Thymus (tissue), 11 donors: ENCODE measurements at regions not wholly inside any gene's neighbourhood (a gene's known extent, or its start where the extent isn't known, plus 50 kb on each side); places are given as distances from the start of the nearest gene placed in this dataset.

ENCODE experiments used
- DNase-seq, 9 donors: peaks; one replicate each; pipeline ENCODE4 v3.0.0-alpha.2; 2013; ENCODE audit warnings: low spot score in 9 of 9, low read depth in 6 of 9, missing footprints in 1 of 9
- H3K27ac ChIP-seq, 2 donors: one replicate each; pipeline ENCODE4 v1.5.1; 2013; ENCODE audit warnings: control low read depth in 1 of 2, low read depth in 1 of 2, low read length in 1 of 2, mild to moderate bottlenecking in 1 of 2, moderate library complexity in 1 of 2
- H3K27me3 ChIP-seq, 2 donors: one replicate each; pipeline ENCODE4 v1.5.1; 2013; ENCODE audit warnings: low read length in 1 of 2; ENCODE audit not compliant: control insufficient read depth in 2 of 2, insufficient read depth in 1 of 2
- H3K36me3 ChIP-seq, 2 donors: one replicate each; pipeline ENCODE4 v1.5.1; 2013; ENCODE audit warnings: low read length in 1 of 2, mild to moderate bottlenecking in 1 of 2, moderate library complexity in 1 of 2; ENCODE audit not compliant: control insufficient read depth in 2 of 2, insufficient read depth in 2 of 2
- H3K4me1 ChIP-seq, 2 donors: one replicate each; pipeline ENCODE4 v1.5.1; 2013; ENCODE audit warnings: low read length in 2 of 2; ENCODE audit not compliant: control insufficient read depth in 2 of 2, insufficient read depth in 2 of 2
- H3K4me3 ChIP-seq, 2 donors: one replicate each; pipeline ENCODE4 v1.5.1; 2013; ENCODE audit warnings: low read length in 2 of 2, control low read depth in 1 of 2, mild to moderate bottlenecking in 1 of 2
- H3K9me3 ChIP-seq, 2 donors: one replicate each; pipeline ENCODE4 v1.5.1; 2013; ENCODE audit warnings: low read length in 1 of 2, mild to moderate bottlenecking in 1 of 2; ENCODE audit not compliant: control insufficient read depth in 2 of 2, insufficient read depth in 1 of 2
- WGBS: extraction: QIAGEN DNeasy Blood & Tissue Kit; methylation state at CpG from one replicate; pipeline ENCODE4 v1.1.7; 2013; 5-methylcytosine and 5-hydroxymethylcytosine counted together
- donor health status: healthy.

- 76% methylated on average over 9 of the region's 9 CpGs for WGBS
- no peak for DNase-seq
- Histone ChIP-seq H3K27ac (no peak overlapping the region), H3K9me3 (no peaks in the 10 kb centered on the region), H3K4me3 (no peak overlapping the region), H3K4me1 (peaks cover 0 to 5% of the 10 kb centered on the region in 2 donors), H3K27me3 (no peaks in the 10 kb centered on the region), H3K36me3 (no peaks in the 10 kb centered on the region)
Measured at GRCh38 chr2:65558743-65559142, 126.3 kb upstream of the SPRED2 start.

GRCh38 chr2:65557616-65558573 is 125.5 kb upstream of the SPRED2 start:
- H3K4me3 ChIP-seq = no peak overlapping the region
- H3K27ac ChIP-seq = no peak overlapping the region
- DNase-seq = no peak
- no peaks in the 10 kb centered on the region for H3K9me3 ChIP-seq
- H3K36me3 ChIP-seq = no peaks in the 10 kb centered on the region
- no peaks in the 10 kb centered on the region for H3K27me3 ChIP-seq
- peaks cover 0 to 8% of the 10 kb centered on the region in 2 donors for H3K4me1 ChIP-seq
- WGBS = 97% methylated on average over 5 of the region's 5 CpGs

GRCh38 chr2:65554765-65555591 is 122.6 kb upstream of the SPRED2 start:
- DNase-seq = peak in 1 of 9 donors; percentile 31
- Histone ChIP-seq H3K27ac (no peak overlapping the region), H3K27me3 (no peaks in the 10 kb centered on the region), H3K36me3 (no peaks in the 10 kb centered on the region), H3K9me3 (no peaks in the 10 kb centered on the region), H3K4me1 (peaks cover 0 to 8% of the 10 kb centered on the region in 2 donors), H3K4me3 (no peak overlapping the region)
- 64% methylated on average over 9 of the region's 9 CpGs for WGBS

- Histone ChIP-seq H3K27me3 (no peaks in the 10 kb centered on the region), H3K9me3 (no peaks in the 10 kb centered on the region), H3K4me1 (peaks cover 0 to 8% of the 10 kb centered on the region in 2 donors), H3K4me3 (no peak overlapping the region), H3K27ac (no peak overlapping the region), H3K36me3 (no peaks in the 10 kb centered on the region)
- no peak for DNase-seq
- WGBS = 76% methylated on average over 10 of the region's 10 CpGs
Measured at GRCh38 chr2:65553504-65554074, 121.2 kb upstream of the SPRED2 start.

GRCh38 chr2:65551528-65551927 is 119.1 kb upstream of the SPRED2 start:
- no peaks in the 10 kb centered on the region for H3K27me3 ChIP-seq
- no peak overlapping the region for H3K4me3 ChIP-seq
- no peaks in the 10 kb centered on the region for H3K36me3 ChIP-seq
- WGBS = 96% methylated on average over 7 of the region's 7 CpGs
- no peak overlapping the region for H3K27ac ChIP-seq
- peaks cover 0 to 8% of the 10 kb centered on the region in 2 donors for H3K4me1 ChIP-seq
- H3K9me3 ChIP-seq = no peaks in the 10 kb centered on the region
- DNase-seq = no peak

GRCh38 chr2:65550246-65550645 is 117.8 kb upstream of the SPRED2 start:
- WGBS = 78% methylated on average over 7 of the region's 7 CpGs
- H3K4me1 ChIP-seq = peaks cover 0 to 6% of the 10 kb centered on the region in 2 donors
- no peak overlapping the region for H3K27ac ChIP-seq
- H3K27me3 ChIP-seq = no peaks in the 10 kb centered on the region
- H3K4me3 ChIP-seq = no peak overlapping the region
- DNase-seq = no peak
- H3K9me3 ChIP-seq = no peaks in the 10 kb centered on the region
- no peaks in the 10 kb centered on the region for H3K36me3 ChIP-seq

- WGBS = 97% methylated on average over 4 of the region's 4 CpGs
- Histone ChIP-seq H3K4me1 (peaks cover 0 to 2% of the 10 kb centered on the region in 2 donors), H3K27ac (no peak overlapping the region), H3K36me3 (no peaks in the 10 kb centered on the region), H3K27me3 (no peaks in the 10 kb centered on the region), H3K9me3 (no peaks in the 10 kb centered on the region), H3K4me3 (no peak overlapping the region)
- DNase-seq = no peak
Measured at GRCh38 chr2:65549631-65550030, 117.2 kb upstream of the SPRED2 start.

GRCh38 chr2:65549257-65549627 is 116.8 kb upstream of the SPRED2 start:
- H3K27me3 ChIP-seq = no peaks in the 10 kb centered on the region
- H3K9me3 ChIP-seq = no peaks in the 10 kb centered on the region
- H3K27ac ChIP-seq = no peak overlapping the region
- no peak overlapping the region for H3K4me3 ChIP-seq
- 98% methylated on average over 3 of the region's 3 CpGs for WGBS
- H3K4me1 ChIP-seq = peaks cover 0 to 2% of the 10 kb centered on the region in 2 donors
- no peak for DNase-seq
- no peaks in the 10 kb centered on the region for H3K36me3 ChIP-seq
